Erythroblast (primary cell): ENCODE measurements at regions not wholly inside any gene's neighbourhood (a gene's known extent, or its start where the extent isn't known, plus 50 kb on each side); places are given as distances from the start of the nearest gene placed in this dataset.

ENCODE experiments used
- GATA1 ChIP-seq: IDR thresholded peaks from 2 replicates; pipeline ENCODE4 v1.6.1; 2011; ENCODE audit warnings: low read depth, mild to moderate bottlenecking, control low read depth, low read length, moderate library complexity
- POLR2A ChIP-seq: IDR thresholded peaks from 2 replicates; pipeline ENCODE4 v1.6.1; 2011; ENCODE audit warnings: mild to moderate bottlenecking, low read length

DNA sequence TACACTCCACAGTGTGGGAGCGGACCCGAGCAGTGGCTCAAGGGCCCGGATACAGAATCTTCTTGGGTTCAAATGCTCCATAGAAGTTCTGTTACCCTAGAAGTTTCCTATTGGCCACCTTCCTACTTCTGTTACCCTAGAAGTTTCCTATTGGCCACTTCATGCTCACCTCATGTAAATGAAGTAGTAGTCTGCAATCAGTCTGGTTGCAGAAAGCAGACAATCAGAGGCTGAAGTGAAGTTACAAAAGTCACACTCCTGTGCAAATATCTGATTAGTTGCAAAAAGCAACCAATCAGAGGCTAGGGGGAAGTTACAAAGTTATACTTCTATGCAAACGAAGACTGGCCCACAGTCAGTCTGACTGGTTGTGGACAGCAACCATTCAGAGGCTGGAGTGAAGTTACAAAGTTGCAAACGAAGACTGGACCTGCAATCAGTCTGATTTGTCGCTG lies 77.8 kb upstream of the CPNE8 start:
- TF ChIP-seq POLR2A (no peak), GATA1 (no peak)
